H9 (cell line): ENCODE measurements at regions not wholly inside any gene's neighbourhood (a gene's known extent, or its start where the extent isn't known, plus 50 kb on each side); places are given as distances from the start of the nearest gene placed in this dataset.

Source experiments
- DNase-seq: peaks from one replicate; pipeline ENCODE4 v3.0.0-alpha.2; 2017
- H2AFZ ChIP-seq: one replicate; pipeline ENCODE4 v1.6.1; 2013; ENCODE audit warnings: mild to moderate bottlenecking, low read length, control low read depth, moderate library complexity
- H2AK5ac ChIP-seq: 2 replicates; pipeline ENCODE4 v1.6.1; 2013; ENCODE audit warnings: low read length, control low read depth, mixed read lengths; ENCODE audit not compliant: insufficient read length
- H2BK120ac ChIP-seq: one replicate; pipeline ENCODE4 v1.6.1; 2013; ENCODE audit warnings: low read depth, mild to moderate bottlenecking, low read length, control low read depth, inconsistent platforms; ENCODE audit not compliant: poor library complexity, severe bottlenecking
- H2BK12ac ChIP-seq: 2 replicates; pipeline ENCODE4 v1.6.1; 2013; ENCODE audit warnings: low read length, control low read depth, mixed read lengths, low read depth; ENCODE audit not compliant: insufficient read length
- H2BK15ac ChIP-seq: 2 replicates; pipeline ENCODE4 v1.6.1; 2013; ENCODE audit warnings: low read depth, low read length, control low read depth
- H2BK20ac ChIP-seq: one replicate; pipeline ENCODE4 v1.6.1; 2013; ENCODE audit warnings: low read depth, mild to moderate bottlenecking, low read length, control low read depth, inconsistent platforms; ENCODE audit not compliant: poor library complexity, severe bottlenecking
- H2BK5ac ChIP-seq: 2 replicates; pipeline ENCODE4 v1.6.1; 2013; ENCODE audit warnings: low read length, control low read depth, mixed read lengths; ENCODE audit not compliant: insufficient read length
- H3K14ac ChIP-seq: 2 replicates; pipeline ENCODE4 v1.6.1; 2013; ENCODE audit warnings: low read length, control low read depth; ENCODE audit not compliant: insufficient read depth
- H3K18ac ChIP-seq: 2 replicates; pipeline ENCODE4 v1.6.1; 2013; ENCODE audit warnings: low read depth, mild to moderate bottlenecking, mixed read lengths, low read length, control low read depth; ENCODE audit not compliant: insufficient read length
- H3K23ac ChIP-seq: 2 replicates; pipeline ENCODE4 v1.6.1; 2013; ENCODE audit warnings: low read length, control low read depth, mixed read lengths, low read depth; ENCODE audit not compliant: insufficient read length
- H3K23me2 ChIP-seq: 2 replicates; pipeline ENCODE4 v1.6.1; 2013; ENCODE audit warnings: low read depth, mild to moderate bottlenecking, mixed read lengths, low read length, control low read depth; ENCODE audit not compliant: insufficient read length, poor library complexity, severe bottlenecking
- H3K27ac ChIP-seq: 2 replicates; pipeline ENCODE4 v1.5.1; 2013; ENCODE audit warnings: low read length, control low read depth, mixed read lengths, low read depth; ENCODE audit not compliant: insufficient read length
- H3K27me3 ChIP-seq: 2 replicates; pipeline ENCODE4 v1.6.1; 2013; ENCODE audit warnings: low read length, control low read depth, inconsistent platforms; ENCODE audit not compliant: insufficient read depth
- H3K4ac ChIP-seq: 2 replicates; pipeline ENCODE4 v1.6.1; 2013; ENCODE audit warnings: low read depth, mild to moderate bottlenecking, control low read depth, inconsistent platforms, low read length, moderate library complexity
- H3K4me1 ChIP-seq: 2 replicates; pipeline ENCODE4 v1.6.1; 2013; ENCODE audit warnings: low read length, control low read depth, inconsistent platforms; ENCODE audit not compliant: insufficient read depth
- H3K4me2 ChIP-seq: 2 replicates; pipeline ENCODE4 v1.6.1; 2013; ENCODE audit warnings: low read length, control low read depth, mixed read lengths; ENCODE audit not compliant: insufficient read length, insufficient read depth
- H3K56ac ChIP-seq: 2 replicates; pipeline ENCODE4 v1.6.1; 2013; ENCODE audit warnings: low read depth, mild to moderate bottlenecking, mixed read lengths, low read length, control low read depth; ENCODE audit not compliant: insufficient read length
- H3K79me1 ChIP-seq: 2 replicates; pipeline ENCODE4 v1.6.1; 2013; ENCODE audit warnings: low read depth, mild to moderate bottlenecking, moderate library complexity, low read length, control low read depth, inconsistent platforms; ENCODE audit not compliant: insufficient read depth, poor library complexity, severe bottlenecking
- H3K79me2 ChIP-seq: 2 replicates; pipeline ENCODE4 v1.6.1; 2013; ENCODE audit warnings: low read length, control low read depth, inconsistent platforms; ENCODE audit not compliant: insufficient read depth
- H3K9ac ChIP-seq: 2 replicates; pipeline ENCODE4 v1.6.1; 2013; ENCODE audit warnings: low read length, control low read depth, mixed read lengths; ENCODE audit not compliant: insufficient read length; ENCODE audit errors: extremely low read depth
- H3K9me3 ChIP-seq: one replicate; pipeline ENCODE4 v1.6.1; 2013; ENCODE audit warnings: low read depth, low read length, inconsistent platforms; ENCODE audit not compliant: control insufficient read depth
- H3T11ph ChIP-seq: one replicate; pipeline ENCODE4 v1.6.1; 2013; ENCODE audit warnings: mild to moderate bottlenecking, low read length, control low read depth, inconsistent platforms
- H4K20me1 ChIP-seq: one replicate; pipeline ENCODE4 v1.6.1; 2013; ENCODE audit not compliant: control insufficient read depth, insufficient read length, insufficient read depth
- H4K5ac ChIP-seq: 2 replicates; pipeline ENCODE4 v1.6.1; 2013; ENCODE audit warnings: low read depth, mild to moderate bottlenecking, mixed read lengths, low read length, control low read depth; ENCODE audit not compliant: insufficient read length
- H4K8ac ChIP-seq: replicated peaks from 2 replicates; pipeline ENCODE4 v1.6.1; 2013; ENCODE audit warnings: low read length, control low read depth, mixed read lengths, low read depth; ENCODE audit not compliant: insufficient read length
- H4K91ac ChIP-seq: 2 replicates; pipeline ENCODE4 v1.6.1; 2013; ENCODE audit warnings: low read depth, mild to moderate bottlenecking, moderate library complexity, mixed read lengths, low read length, control low read depth; ENCODE audit not compliant: insufficient read length
- H3K27ac Mint-ChIP-seq, 3 experiments: 2 replicates in 2 of 3; 3 replicates in 1 of 3; pipeline ENCODE4 v1.8.0; 2020 to 2021; ENCODE audit warnings: mixed read lengths in 3 of 3, mild to moderate bottlenecking in 1 of 3, moderate library complexity in 1 of 3
- H3K27me3 Mint-ChIP-seq: 2 replicates; pipeline ENCODE4 v1.8.0; 2021; ENCODE audit warnings: low read depth, mild to moderate bottlenecking, moderate library complexity, mixed read lengths
- H3K36me3 Mint-ChIP-seq, 3 experiments: 2 replicates in 2 of 3; 3 replicates in 1 of 3; pipeline ENCODE4 v1.8.0; 2020 to 2021; ENCODE audit warnings: low read depth in 3 of 3, mixed read lengths in 3 of 3; ENCODE audit not compliant: insufficient read depth in 1 of 3
- H3K4me1 Mint-ChIP-seq, 2 experiments: 2 replicates each; pipeline ENCODE4 v1.8.0; 2020; ENCODE audit warnings: mixed read lengths in 2 of 2
- H3K4me3 Mint-ChIP-seq, 2 experiments: 2 replicates in 1 of 2; 3 replicates in 1 of 2; pipeline ENCODE4 v1.8.0; 2020 to 2021; ENCODE audit warnings: mild to moderate bottlenecking in 2 of 2, mixed read lengths in 2 of 2, moderate library complexity in 1 of 2
- H3K9me3 Mint-ChIP-seq, 2 experiments: 2 replicates in 1 of 2; 3 replicates in 1 of 2; pipeline ENCODE4 v1.8.0; 2020; ENCODE audit warnings: mild to moderate bottlenecking in 2 of 2, mixed read lengths in 2 of 2, moderate library complexity in 1 of 2
- WGBS: extraction: QIAGEN DNeasy Blood & Tissue Kit; methylation state at CpG from one replicate; pipeline ENCODE4 v1.1.7; 2013; ENCODE audit warnings: missing lambda C conversion rate, low lambda C conversion rate, mixed read lengths; ENCODE audit not compliant: insufficient read length; ENCODE audit errors: extremely low coverage; 5-methylcytosine and 5-hydroxymethylcytosine counted together
- TF ChIP-seq, protein P1 (sequence below): fragments of 200-600 bp; sonication (generic); conservative IDR thresholded peaks from 3 replicates; pipeline ENCODE4 v1.8.0; 2021; ENCODE audit warnings: antibody characterized with exemption, mild to moderate bottlenecking

DNA sequence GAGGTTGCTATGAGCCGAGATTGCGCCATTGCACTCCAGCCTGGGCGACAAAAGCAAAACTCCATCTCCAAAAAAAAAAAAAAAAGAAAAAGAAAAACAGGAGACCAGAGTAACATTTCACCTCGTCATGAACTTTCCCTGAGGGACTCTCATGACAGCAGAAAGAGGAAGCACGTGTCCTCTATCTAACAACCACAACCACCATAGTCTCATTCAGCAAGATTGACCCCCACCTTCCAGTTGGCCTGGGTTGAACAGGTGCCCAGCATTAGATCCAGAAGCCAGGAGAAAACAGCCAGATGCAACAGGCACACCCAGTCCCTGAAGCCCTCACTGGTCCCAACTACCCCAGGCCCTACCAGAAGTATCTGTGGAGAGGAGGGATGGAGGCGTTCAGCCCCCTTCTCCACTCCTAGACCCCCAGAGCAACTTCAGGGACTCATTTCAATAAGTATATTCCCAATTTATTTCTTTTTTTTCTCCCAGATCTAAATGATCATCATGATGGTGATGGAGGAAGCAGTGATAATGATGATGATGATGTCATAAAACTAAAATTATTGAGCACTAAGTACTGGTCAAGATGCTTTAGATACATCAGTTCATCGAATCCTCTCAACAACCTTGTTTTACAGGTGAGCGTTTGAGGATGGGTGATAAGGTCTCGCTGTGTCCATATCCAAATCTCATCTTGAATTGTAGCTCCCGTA, 235.0 kb downstream of the EFCAB11 start:
- no peak overlapping the region for H3K4ac ChIP-seq
- no peak overlapping the region for H3T11ph ChIP-seq

More for the DNA sequence above, 235.0 kb downstream of the EFCAB11 start:
- no peak overlapping the region for H3K4me3 Mint-ChIP-seq
- Histone ChIP-seq H3K4me1 (peaks cover 20% of the 10 kb centered on the region; the same call in 1 of the 2 replicates), H2BK15ac (no peak overlapping the region), H3K23ac (no peak overlapping the region), H2BK12ac (no peak overlapping the region), H4K8ac (no peak overlapping the region), H3K9me3 (no peaks in the 10 kb centered on the region), H2AK5ac (no peak overlapping the region), H3K14ac (no peak overlapping the region), H3K4me2 (no peak overlapping the region), H2BK120ac (no peak overlapping the region), H2BK5ac (no peak overlapping the region), H4K91ac (no peak overlapping the region), H3K27me3 (no peaks in the 10 kb centered on the region), H3K79me2 (no peaks in the 10 kb centered on the region), H3K18ac (no peak overlapping the region), H3K27ac (no peak overlapping the region), H3K9ac (no peak overlapping the region), H3K23me2 (no peaks in the 10 kb centered on the region), H2AFZ (no peak overlapping the region), H2BK20ac (no peak overlapping the region), H4K20me1 (no peaks in the 10 kb centered on the region), H4K5ac (no peak overlapping the region), H3K79me1 (no peaks in the 10 kb centered on the region), H3K56ac (no peak overlapping the region)
- TF ChIP-seq, protein P1, sequence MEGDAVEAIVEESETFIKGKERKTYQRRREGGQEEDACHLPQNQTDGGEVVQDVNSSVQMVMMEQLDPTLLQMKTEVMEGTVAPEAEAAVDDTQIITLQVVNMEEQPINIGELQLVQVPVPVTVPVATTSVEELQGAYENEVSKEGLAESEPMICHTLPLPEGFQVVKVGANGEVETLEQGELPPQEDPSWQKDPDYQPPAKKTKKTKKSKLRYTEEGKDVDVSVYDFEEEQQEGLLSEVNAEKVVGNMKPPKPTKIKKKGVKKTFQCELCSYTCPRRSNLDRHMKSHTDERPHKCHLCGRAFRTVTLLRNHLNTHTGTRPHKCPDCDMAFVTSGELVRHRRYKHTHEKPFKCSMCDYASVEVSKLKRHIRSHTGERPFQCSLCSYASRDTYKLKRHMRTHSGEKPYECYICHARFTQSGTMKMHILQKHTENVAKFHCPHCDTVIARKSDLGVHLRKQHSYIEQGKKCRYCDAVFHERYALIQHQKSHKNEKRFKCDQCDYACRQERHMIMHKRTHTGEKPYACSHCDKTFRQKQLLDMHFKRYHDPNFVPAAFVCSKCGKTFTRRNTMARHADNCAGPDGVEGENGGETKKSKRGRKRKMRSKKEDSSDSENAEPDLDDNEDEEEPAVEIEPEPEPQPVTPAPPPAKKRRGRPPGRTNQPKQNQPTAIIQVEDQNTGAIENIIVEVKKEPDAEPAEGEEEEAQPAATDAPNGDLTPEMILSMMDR = no peak
- no peaks in the 10 kb centered on the region for H3K9me3 Mint-ChIP-seq
- H3K4me1 Mint-ChIP-seq = peaks cover 40 to 42% of the 10 kb centered on the region in 2 experiments
- no peak for DNase-seq
- H3K36me3 Mint-ChIP-seq = peaks cover 0 to 3% (median 0%) of the 10 kb centered on the region in 3 experiments; a peak in 1 of 7 replicates
- no peaks in the 10 kb centered on the region for H3K27me3 Mint-ChIP-seq
- 0 out of 7 replicates have a peak overlapping the region, but pooled peaks of 1 of the 3 experiments have one; percentile 13 for H3K27ac Mint-ChIP-seq
- no CpG with 5 or more reads among the region's 10 CpGs for WGBS
